Transverse colon (tissue), 3 donors: ENCODE measurements at regions not wholly inside any gene's neighbourhood (a gene's known extent, or its start where the extent isn't known, plus 50 kb on each side); places are given as distances from the start of the nearest gene placed in this dataset.

Experiments used
- POLR2A ChIP-seq: fragments of 450-650 bp; IDR thresholded peaks from one replicate; pipeline ENCODE4 v1.6.1; 2016; ENCODE audit warnings: antibody characterized with exemption, mild to moderate bottlenecking, moderate library complexity
- TF ChIP-seq, protein P1 (sequence below), 5 experiments: fragments of 200-600 bp in 3 of 5; fragments of 450-650 bp in 2 of 5; sonication (generic) in 3 of 5; IDR thresholded peaks; 1 replicate in 2 of 5; 2 replicates in 3 of 5; pipeline ENCODE4 v1.5.1; 2016 to 2017; ENCODE audit warnings: antibody characterized with exemption in 5 of 5, inconsistent platforms in 3 of 5, mild to moderate bottlenecking in 2 of 5, moderate library complexity in 1 of 5

DNA sequence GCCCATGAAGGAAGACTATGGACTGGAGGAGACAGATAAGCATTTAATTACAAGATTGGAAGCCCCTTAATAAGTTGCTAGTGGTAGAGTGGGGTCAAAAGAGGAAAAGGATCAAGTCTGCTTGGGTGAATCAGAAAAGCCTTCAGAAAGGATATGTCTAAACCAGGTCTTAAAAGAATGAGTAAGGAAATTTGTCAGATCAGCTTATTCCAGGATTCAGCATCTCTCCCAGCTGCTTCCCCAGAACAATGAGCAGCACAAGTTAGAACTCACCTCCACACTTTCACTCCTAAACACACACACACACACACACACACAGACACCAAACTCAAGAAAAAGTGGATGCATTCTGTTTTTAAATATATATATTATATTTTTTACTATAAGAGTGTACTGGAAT lies 166.5 kb downstream of the CPEB2 start:
- TF ChIP-seq, protein P1, sequence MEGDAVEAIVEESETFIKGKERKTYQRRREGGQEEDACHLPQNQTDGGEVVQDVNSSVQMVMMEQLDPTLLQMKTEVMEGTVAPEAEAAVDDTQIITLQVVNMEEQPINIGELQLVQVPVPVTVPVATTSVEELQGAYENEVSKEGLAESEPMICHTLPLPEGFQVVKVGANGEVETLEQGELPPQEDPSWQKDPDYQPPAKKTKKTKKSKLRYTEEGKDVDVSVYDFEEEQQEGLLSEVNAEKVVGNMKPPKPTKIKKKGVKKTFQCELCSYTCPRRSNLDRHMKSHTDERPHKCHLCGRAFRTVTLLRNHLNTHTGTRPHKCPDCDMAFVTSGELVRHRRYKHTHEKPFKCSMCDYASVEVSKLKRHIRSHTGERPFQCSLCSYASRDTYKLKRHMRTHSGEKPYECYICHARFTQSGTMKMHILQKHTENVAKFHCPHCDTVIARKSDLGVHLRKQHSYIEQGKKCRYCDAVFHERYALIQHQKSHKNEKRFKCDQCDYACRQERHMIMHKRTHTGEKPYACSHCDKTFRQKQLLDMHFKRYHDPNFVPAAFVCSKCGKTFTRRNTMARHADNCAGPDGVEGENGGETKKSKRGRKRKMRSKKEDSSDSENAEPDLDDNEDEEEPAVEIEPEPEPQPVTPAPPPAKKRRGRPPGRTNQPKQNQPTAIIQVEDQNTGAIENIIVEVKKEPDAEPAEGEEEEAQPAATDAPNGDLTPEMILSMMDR (IDR thresholded peaks at IDR 0.05), result no peak
- TF ChIP-seq POLR2A, result no peak
